ENCODE measurements at regions not wholly inside any gene's neighbourhood (a gene's known extent, or its start where the extent isn't known, plus 50 kb on each side); places are given as distances from the start of the nearest gene placed in this dataset.
"Not testable (repeated sequence)": the region's sequence is repeated elsewhere in the genome, so short reads cannot be mapped to it uniquely, and the experiment has no call there.

DNA sequence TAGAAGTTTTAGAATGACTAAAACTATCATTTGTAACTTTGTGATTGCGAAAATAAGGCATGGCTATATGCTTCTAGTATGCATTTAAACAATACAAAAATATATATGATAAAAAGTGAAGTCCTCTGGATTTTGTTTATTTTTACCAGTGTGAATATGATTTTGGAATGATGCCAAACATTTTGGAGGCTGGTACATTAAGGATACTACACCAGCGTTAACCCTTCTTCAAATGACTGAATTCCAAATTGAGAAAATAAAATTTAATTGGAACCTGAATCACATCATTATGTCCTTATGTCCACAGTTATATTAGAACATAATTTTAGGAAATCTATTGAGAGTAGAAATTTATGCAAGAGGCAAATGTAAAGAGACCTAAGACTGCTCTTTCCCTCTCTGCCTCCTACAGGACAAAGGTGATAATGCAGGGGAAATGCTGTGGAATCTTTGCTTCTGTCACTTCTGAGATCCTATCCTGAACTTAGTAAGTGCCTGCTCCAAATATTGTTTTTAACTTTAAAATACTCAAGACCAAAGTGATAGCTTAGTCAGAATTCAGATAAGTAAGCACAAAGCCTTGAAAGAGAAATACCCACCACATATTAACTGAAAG, 121.1 kb upstream of the NANOGP8 start:
- DNase-seq, result no peak

DNA sequence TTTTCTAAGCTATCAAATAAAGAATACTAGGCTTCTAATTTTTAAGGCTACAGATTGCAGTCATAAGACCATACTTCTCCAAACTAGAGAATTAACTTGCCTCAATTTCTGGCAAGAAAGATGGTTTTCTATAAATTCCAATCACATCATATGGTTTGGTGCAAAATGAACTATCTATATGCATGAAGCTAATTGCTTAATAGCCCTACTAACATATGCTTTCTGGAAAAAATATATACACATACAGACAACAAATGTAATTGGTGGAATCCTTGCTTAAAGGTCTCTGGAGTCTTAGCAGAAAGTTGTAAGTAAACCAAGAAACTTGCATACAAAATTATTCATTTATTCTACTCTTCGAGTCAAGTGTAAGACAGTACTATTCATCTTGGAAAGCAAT, 113.1 kb upstream of the NANOGP8 start:
- DNase-seq, result no peak

DNA sequence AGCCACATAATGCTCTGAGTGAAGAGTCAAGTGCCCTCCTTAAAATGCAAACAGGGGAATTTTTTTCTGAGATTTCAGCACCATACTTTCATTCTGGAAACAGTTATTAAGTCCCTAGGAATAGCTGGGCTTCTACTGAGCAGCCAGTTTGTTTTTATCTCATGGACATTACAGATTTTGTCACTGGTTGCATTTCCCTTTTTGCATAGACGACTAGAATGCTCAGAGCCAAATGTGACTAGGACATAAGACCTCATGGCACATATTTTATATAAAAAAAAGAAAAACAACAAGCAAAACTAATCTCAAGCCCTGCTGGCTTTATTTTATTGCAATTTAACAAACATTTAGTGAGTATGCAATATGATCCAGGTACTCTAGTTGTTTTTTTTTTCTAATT, 112.7 kb upstream of the NANOGP8 start:
- no peak for DNase-seq

DNA sequence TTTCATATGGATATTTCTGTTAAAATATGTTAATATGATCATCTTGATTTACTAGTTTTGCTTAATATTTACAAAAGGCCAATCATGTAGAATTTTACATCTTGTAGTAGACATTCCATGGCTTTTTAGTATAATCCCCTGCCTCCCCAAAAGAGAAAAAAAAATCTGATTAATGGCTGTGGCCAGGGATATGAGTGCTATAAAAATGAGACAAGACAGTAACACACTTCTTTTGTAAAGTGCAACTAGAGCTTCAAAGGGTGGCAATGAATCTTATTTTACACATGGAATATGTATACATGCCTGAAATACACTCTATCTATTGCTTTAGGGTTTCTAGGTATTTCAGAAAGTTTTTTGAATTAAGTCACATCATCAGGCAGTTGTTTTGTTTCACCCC, 112.2 kb upstream of the NANOGP8 start:
- DNase-seq, result no peak

DNA sequence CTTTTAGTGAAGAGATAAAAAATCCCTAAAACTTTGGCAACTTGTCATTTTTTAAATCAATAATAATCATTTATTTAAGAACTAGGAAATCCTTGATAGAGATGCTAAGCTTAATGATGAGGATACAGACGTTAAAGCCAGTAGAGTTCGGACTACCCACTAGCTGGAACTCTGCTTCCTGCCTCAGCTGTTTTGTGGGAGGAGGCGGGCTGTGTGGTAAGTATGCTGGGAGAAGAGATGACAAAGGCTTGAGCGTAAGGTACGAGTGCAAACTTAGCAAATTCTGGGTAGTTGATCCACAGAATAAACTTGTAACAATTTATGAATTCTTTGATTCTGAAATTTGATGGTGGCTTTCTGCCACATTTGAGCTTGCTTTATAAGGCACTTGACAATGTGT, 111.2 kb upstream of the NANOGP8 start:
- DNase-seq, result no peak

DNA sequence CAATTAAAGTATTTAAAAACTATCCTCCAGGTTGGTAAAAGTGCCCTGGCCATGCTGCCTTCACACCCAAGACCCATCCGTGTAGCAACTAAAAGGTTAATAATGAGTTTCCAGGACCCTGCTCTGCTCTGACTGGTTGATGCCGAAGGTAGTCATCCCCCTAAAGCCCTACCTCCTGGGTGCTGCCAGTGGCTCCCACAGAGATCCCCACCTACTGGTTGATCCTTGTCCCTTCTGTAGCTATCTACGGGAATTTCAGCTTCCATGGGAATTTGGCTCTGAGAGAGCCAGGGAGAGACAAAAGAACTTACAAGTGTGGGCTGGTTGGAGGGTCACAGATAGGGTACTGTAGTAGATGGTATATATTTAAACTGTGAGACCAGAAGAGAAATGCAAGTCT, 110.6 kb upstream of the NANOGP8 start:
- no peak for DNase-seq

DNA sequence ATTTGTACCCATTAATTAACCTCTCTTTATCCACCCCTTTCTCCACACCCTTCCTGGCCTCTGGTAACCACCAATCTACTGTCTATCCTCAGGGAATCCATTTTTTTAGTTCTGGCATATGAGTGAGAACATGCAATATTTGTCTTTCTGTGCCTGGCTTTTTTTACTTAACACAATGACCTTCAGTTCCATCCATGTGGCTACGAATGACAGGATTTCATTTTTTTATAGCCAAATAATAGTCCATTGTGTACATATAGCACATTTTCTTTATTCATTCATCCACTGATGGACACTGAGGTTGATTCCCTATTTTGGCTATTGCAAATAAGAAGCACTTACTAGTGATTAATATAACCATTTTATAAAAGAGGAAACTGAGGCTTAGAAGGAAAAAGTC, 109.9 kb upstream of the NANOGP8 start:
- DNase-seq, result no peak

DNA sequence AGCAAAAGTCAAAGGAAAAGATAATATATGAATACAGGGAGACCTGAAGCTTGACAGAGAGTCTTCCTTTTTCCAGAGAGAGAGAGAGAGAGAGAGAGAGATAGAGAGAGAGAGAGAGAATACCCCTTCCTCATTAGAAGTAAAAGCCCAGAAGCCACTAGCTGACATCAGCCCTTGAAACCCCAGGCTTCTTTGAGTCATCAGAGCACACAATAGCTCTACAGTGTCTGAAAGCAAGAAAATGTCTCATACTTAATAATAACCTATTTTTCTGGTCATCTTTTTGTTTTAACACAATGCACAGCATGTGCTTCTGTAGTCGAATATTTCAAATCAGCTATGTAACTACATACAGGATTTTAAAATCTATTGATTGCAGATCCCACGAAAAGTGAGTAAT, 109.2 kb upstream of the NANOGP8 start:
- no peak for DNase-seq

DNA sequence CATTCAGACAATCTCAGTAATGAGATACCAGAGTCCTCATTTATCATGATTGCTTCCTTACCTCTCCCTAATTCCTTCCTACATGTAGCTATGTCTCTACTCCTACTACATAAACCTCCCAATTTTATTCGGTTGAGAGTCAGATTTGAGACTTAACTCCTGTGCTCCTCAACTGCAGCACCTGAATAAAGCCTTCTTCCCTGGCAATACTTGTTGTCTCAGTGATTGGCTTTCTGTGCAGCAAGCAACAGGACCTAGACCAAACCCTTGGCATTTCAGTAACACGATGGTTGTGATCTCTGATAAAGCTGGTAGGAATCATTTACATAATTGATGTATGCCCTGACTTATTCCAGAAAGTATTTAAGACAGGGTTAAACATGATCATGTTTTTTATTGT, 106.7 kb upstream of the NANOGP8 start:
- DNase-seq, result no peak

DNA sequence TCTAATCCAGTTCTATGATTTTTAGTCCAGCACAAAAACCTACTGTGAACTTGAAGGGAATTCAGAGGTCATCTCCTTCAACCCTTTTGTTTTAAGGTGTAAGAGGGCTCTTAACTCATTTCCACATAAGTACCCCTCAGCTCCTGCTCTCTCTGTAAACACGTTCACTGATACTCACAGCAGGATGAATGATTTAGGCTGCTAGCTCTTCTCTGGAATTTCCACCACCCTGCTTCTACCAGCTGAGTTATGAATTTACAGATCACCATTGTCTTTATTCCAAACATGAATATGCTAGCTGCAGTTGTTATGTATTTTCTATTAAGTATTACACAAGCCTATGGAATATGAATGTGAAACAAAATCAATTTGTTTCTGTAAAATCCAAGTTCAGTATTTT, 101.3 kb upstream of the NANOGP8 start:
- no peak for DNase-seq

DNA sequence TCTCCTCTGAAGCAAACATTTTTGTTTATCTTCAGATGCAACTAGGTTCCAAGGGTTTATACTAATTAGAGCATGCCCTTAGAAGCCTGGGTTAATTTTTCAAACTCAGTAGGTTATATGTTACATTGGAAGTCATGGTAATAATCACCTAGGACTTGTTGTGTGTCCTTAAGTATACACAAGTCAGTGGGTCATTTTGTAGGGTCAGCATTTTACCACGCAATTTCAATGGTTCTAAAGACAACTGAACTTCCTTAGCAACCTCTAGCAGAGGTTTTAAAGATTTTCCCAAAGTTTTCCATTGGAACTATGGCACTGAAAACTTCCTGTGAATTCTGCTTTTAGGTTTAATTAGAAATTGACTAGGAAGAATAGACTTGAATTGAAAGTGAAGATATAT, 99.6 kb upstream of the NANOGP8 start:
- no peak for DNase-seq

DNA sequence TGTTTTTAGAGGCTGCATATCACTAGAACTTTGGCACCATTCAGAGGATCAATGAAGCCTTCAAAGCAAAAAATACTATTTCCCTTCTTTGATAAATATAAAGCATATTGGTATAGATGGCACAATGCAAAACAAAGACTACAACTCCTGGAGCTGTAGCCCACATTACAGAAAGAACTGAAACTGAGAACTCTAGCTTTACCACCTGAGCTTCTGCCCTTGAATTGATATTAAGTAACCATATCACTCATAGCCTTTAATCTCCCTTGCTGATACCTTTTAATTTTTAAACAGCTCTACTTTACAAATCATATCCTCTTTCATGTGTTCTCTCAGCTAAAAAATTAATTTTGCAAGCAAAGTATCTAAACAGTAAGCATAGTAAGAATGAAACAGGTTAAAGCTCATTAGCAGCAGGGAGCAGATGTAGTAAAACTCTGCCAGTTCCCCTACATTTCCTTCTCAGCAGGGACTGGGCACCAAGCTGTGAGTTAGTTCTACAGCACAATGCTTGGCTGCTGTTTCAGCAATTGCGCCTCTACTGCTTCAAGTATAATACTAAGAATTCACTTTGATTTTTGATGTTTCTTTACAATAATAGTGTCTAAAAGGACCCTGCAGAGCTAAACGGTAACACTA, 97.9 kb upstream of the NANOGP8 start:
- peak; percentile 71 for DNase-seq

DNA sequence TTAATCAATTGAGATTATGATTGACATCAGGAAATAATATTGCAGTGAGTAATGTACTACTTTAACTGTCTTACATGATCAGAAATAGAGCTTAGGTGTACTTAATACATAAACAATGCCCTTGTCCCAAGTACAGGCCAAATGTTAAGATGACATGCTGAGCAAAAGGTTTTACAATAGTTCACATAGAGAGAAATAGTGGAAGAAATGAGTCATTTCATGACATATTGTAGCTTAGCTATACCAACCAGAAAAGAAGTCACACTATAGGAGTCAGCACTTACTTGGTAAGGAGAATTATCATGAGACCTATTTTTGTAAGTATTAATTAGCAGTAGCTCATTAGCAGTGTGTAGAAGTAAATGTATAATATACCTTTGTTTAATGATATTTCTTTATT, 96.4 kb upstream of the NANOGP8 start:
- no peak for DNase-seq

DNA sequence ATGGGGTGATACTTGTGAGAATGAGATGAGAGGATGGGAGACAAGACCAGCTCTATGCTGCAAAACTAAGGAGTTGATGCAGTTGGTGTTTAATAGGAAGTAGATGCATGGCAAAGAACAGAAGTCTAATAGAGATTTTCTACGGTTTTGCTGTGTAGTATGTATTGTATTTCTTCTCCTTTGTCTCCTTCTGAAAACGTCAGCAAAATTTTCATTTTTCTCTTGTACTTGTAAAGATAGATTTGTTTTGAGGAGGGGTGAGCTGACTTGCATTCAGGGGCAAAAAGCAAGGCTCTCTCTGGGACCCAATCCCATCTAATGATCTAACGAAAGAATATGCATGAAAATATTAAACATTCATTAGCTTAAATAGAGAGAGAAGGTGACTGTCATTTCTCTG, 94.6 kb upstream of the NANOGP8 start:
- DNase-seq, result no peak

DNA sequence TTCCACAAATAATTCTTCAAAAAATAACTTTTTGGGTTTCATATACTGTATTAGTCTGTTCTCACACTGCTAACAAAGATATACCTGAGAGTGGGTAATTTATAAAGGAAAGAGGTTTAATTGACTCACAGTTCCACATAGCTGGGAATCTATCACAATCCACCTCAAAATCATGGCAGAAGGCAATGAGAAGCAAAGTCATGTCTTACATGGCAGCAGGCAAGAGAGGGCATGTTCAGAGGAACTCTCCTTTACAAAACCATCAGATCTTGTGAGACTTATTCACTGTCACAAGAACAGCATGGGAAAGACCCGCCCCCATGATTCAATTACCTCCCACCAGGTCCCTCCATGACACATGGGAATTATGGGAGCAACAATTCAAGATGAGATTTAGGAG, 93.1 kb upstream of the NANOGP8 start:
- DNase-seq, result not testable (repeated sequence)

DNA sequence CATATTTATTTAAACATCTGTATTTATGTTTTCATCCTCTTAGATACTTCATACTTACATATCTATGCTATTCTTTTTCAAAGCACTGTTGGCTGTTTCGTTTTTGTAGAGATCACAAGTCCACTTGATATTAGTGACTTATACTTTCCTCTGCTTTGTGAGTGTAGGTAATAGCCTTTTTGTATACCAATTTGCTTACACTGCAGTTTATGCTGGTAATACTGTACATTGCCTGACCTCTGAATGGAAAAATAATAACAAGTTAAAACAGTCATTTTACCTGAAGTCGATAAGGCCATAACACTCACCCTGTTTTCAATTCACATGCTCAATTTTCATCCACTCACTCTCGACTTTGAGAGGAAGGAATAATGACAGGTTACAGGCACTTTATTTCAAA, 89.9 kb upstream of the NANOGP8 start:
- no peak for DNase-seq

DNA sequence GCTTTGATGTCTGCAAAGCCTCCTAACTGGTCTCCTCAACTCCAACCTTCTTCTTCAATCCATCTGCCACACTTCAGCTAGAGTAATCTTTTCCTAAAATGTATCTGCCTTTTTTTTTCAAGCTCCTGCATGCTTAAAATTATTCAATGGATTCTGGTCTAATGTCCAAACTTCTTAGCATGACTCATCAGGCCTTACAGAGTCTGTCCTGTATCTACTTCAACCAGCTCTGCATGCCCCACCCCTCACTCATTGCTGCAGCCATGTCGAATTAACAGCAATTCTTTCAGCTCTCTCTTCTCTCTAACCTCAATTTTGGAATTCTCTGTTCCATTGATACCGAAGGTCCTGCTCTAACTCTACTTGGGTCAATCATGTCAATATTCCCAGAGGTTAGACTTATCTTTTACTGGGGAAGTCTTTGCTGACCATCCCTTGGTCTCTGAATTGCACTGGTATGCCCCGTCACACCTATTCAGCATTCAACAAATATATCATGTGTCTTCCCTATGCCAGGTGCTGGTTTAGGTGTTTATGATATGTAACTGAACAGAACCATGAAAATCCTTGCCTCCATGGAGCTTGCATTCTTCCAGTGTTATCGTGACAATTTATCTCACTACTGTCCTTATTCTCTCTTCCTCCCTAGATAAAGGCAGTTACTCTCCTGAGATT, 88.5 kb upstream of the NANOGP8 start:
- no peak for DNase-seq

DNA sequence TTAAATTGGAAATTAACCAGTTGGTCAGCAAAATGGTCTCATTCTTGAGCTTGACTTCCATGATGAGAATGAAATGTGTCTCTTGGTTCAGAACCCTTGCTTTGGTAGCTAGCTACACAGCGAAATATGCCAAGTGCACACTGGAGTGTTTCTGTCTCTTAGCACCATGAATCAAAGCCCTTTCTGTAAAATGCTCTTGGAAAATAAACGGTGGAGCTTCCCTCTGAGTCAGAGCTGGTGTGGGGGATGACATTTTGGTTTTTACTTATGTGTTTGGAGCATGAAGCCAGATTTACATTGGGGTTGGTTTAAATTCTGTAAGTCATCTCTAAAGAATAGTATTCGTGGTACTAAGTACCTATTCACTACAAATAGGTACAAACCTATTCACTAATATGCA, 85.1 kb upstream of the NANOGP8 start:
- no peak for DNase-seq

DNA sequence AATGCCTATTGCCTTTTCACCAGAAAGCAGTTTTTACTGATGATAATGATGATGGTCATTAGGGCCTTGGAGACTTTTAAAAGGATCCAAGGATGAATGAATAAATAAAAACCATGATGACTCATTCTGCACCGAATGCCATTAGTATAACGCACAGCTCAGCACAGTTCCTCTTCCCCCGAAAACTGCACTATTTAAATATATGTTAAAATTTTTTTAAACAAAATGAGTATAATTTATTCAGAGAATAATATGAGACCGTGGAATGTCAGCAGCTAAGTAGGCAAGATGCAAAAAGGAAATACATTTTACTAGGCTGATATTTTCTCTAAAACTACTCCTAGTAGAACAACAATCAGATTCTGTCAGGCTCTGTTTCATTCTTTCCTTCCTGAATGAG, 83.4 kb upstream of the NANOGP8 start:
- DNase-seq, result no peak

DNA sequence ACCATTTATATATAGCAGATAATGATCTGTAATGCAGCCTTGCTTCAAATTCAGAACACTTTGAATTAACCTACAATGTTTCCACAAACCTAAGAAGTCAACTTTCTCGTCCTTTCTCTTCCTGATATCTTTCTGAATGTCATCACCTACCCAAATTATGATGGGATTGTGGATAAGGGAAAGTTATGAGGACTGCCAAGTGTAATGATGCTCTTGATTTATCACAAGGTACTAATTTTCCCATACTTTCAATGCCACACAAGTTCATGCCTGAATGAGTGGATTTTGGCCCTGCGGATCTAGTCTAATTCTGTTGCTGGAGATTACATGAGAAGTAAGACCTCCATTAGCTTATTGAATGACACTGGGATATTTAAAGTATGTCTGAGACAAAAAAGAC, 82.6 kb upstream of the NANOGP8 start:
- no peak for DNase-seq

DNA sequence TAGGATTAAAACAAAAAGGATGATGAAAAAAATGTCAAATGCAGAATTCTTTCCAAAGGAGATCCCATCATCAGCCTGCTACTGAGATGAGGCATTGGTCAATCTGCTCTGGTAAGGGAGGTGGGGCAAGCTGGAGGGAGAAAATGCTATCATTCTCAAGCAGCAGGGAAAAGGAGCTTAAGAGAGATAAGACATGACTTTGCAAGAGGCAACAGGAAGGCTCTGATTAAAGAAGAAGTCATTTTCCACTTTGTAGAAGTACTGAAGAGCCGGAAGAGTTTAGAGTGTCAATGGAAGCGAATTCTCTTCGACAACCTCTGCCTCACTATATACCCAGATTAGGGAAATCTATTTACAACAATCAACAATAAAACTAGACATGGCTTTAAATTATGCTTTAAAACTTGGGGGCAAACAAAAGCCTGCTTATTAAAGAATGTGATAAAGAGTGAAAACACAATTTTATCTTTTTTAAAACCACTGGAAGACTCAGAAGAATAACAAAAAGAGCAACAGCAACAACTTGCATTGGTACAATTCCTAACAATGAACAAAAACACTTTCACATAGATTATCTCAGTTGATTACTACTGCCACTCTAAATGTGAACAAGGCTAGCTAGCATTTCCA, 81.8 kb upstream of the NANOGP8 start:
- no peak for DNase-seq

DNA sequence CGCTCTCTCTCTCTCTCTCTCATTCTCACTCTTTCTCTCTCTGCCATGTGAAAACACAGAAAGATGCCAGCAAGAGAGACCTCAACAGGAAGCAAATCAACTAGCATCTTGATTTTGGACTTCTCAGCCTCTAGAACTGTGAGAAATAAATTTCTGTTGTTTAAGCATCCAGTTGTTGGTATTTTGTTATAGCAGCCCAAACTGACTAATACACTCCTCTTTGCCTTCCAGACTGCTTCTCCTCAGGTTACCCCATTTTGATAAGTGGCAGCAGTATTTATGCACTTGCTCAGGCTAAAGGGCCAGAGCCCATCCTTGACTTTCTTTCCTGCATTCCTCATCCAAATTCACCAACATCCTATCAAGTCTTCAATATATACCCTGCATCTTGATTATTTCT, 76.6 kb upstream of the NANOGP8 start:
- no peak for DNase-seq

DNA sequence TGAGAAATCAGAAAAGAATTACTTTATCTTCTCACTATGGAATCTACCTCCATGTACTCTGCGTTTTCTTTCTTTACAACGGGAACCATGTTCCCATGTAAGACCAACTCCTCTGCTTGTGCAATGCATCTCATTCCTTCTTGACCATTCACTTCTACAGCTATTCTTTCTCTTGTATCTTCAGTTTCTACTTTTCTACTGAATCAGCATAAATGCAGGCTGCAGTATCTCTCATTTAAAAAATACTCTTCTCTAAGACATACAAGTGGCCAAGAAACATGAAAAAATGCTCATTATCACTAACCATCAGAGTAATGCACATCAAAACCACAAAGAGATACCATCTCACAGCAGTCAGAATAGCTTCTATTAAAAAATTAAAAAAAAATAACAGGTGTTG, 74.1 kb upstream of the NANOGP8 start:
- DNase-seq, result no peak

DNA sequence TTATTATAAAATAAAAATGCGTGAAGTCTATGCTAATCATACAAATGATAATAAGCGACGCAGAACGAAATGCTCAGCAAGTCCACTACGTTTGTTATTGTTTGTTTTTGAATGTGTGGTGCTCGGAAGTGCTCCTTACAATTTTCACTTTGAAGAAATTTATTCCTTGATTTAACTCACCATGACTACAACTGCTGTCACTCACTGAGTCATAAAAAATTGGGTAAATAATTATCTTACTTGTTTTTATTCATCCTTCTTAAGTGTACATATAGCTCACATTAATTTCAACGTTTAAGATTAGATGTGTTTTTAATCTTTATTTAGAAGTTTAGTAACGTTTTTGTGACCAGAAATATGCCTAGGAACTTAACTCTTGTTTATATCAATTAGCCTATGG, 66.7 kb upstream of the NANOGP8 start:
- DNase-seq, result no peak
